Body of pancreas (tissue), 4 donors: ENCODE measurements at regions not wholly inside any gene's neighbourhood (a gene's known extent, or its start where the extent isn't known, plus 50 kb on each side); places are given as distances from the start of the nearest gene placed in this dataset.

Source experiments
- CTCF ChIP-seq, 7 experiments: fragments of 450-650 bp in 4 of 7; fragments of 200-600 bp in 3 of 7; sonication (generic) in 3 of 7; IDR thresholded peaks; one replicate each; pipeline ENCODE4 v1.5.1; 2016 to 2019; ENCODE audit warnings: antibody characterized with exemption in 7 of 7
- POLR2A ChIP-seq, 3 donors: fragments of 450-650 bp; IDR thresholded peaks; one replicate each; pipeline ENCODE4 v1.6.1; 2016; ENCODE audit warnings: antibody characterized with exemption in 3 of 3, mild to moderate bottlenecking in 2 of 3

- TF ChIP-seq CTCF (IDR thresholded peaks at IDR 0.05) (no peak), POLR2A (IDR thresholded peaks at IDR 0.05) (no peak)
These were observed 152.4 kb downstream of the OSR1 start for GRCh38 chr2:19205983-19206533.
